NT2/D1 (cell line): ENCODE measurements at regions not wholly inside any gene's neighbourhood (a gene's known extent, or its start where the extent isn't known, plus 50 kb on each side); places are given as distances from the start of the nearest gene placed in this dataset.

Experiments used
- DNase-seq: peaks from one replicate; pipeline ENCODE4 v3.0.0-alpha.2; 2011; ENCODE audit warnings: low read depth, low spot score
- H3K27me3 ChIP-seq: 2 replicates; pipeline ENCODE4 v1.6.0; 2011; ENCODE audit warnings: mild to moderate bottlenecking; ENCODE audit not compliant: insufficient read length, insufficient read depth
- H3K36me3 ChIP-seq: 2 replicates; pipeline ENCODE4 v1.6.1; 2011; ENCODE audit warnings: mild to moderate bottlenecking, low read length, mixed read lengths; ENCODE audit not compliant: insufficient read depth, insufficient read length
- H3K4me1 ChIP-seq: 2 replicates; pipeline ENCODE4 v1.5.1; 2011; ENCODE audit not compliant: insufficient read depth, insufficient read length
- H3K4me3 ChIP-seq: 2 replicates; pipeline ENCODE4 v1.5.1; 2011; ENCODE audit warnings: low read depth; ENCODE audit not compliant: insufficient read length
- H3K9ac ChIP-seq: 2 replicates; pipeline ENCODE4 v1.6.0; 2011; ENCODE audit warnings: low read depth; ENCODE audit not compliant: insufficient read length
- H3K9me3 ChIP-seq: 2 replicates; pipeline ENCODE4 v1.5.1; 2011; ENCODE audit warnings: mild to moderate bottlenecking, low read length; ENCODE audit not compliant: insufficient read depth
- SUZ12 ChIP-seq: IDR thresholded peaks from 2 replicates; pipeline ENCODE4 v1.6.1; 2011; ENCODE audit not compliant: insufficient read length, insufficient read depth; ENCODE audit errors: extremely low read depth
- YY1 ChIP-seq: IDR thresholded peaks from 2 replicates; pipeline ENCODE4 v1.6.1; 2011; ENCODE audit not compliant: insufficient read length, insufficient read depth
- ZNF274 ChIP-seq: IDR thresholded peaks from 2 replicates; pipeline ENCODE4 v1.6.1; 2011; ENCODE audit warnings: mild to moderate bottlenecking, low read depth, low read length

- no peak for TF ChIP-seq YY1
- no peak for TF ChIP-seq SUZ12
- TF ChIP-seq ZNF274 = no peak
- DNase-seq = no peak
- no peak overlapping the region for H3K9ac ChIP-seq
- no peaks in the 10 kb centered on the region for H3K27me3 ChIP-seq
- no peak overlapping the region for H3K4me3 ChIP-seq
- H3K4me1 ChIP-seq = no peaks in the 10 kb centered on the region
- no peaks in the 10 kb centered on the region for H3K9me3 ChIP-seq
- no peaks in the 10 kb centered on the region for H3K36me3 ChIP-seq
Measured at GRCh38 chr1:17994046-17994445, 113.6 kb upstream of the IGSF21 start.

GRCh38 chr1:17995480-17995879 lies 112.1 kb upstream of the IGSF21 start:
- TF ChIP-seq SUZ12 = no peak
- TF ChIP-seq YY1 = no peak
- no peak for TF ChIP-seq ZNF274
- no peak overlapping the region for H3K9ac ChIP-seq
- H3K36me3 ChIP-seq = no peaks in the 10 kb centered on the region
- no peaks in the 10 kb centered on the region for H3K9me3 ChIP-seq
- no peak overlapping the region for H3K4me3 ChIP-seq
- no peaks in the 10 kb centered on the region for H3K27me3 ChIP-seq
- no peak for DNase-seq
- no peaks in the 10 kb centered on the region for H3K4me1 ChIP-seq

- no peaks in the 10 kb centered on the region for H3K9me3 ChIP-seq
- H3K36me3 ChIP-seq = no peaks in the 10 kb centered on the region
- no peak overlapping the region for H3K4me3 ChIP-seq
- H3K27me3 ChIP-seq = no peaks in the 10 kb centered on the region
- H3K9ac ChIP-seq = no peak overlapping the region
- peaks cover 2% of the 10 kb centered on the region for H3K4me1 ChIP-seq
- no peak for DNase-seq
- no peak for TF ChIP-seq ZNF274
- TF ChIP-seq YY1 = no peak
- no peak for TF ChIP-seq SUZ12
Measured at GRCh38 chr1:17998889-17999288, 108.7 kb upstream of the IGSF21 start.

GRCh38 chr1:17999884-18000283 lies 107.7 kb upstream of the IGSF21 start:
- H3K4me3 ChIP-seq = no peak overlapping the region
- TF ChIP-seq ZNF274 = no peak
- no peak for TF ChIP-seq SUZ12
- no peak for TF ChIP-seq YY1
- H3K36me3 ChIP-seq = no peaks in the 10 kb centered on the region
- DNase-seq = no peak
- no peak overlapping the region for H3K9ac ChIP-seq
- peaks cover 2% of the 10 kb centered on the region for H3K4me1 ChIP-seq
- H3K27me3 ChIP-seq = no peaks in the 10 kb centered on the region
- no peaks in the 10 kb centered on the region for H3K9me3 ChIP-seq

GRCh38 chr1:18001725-18002124 lies 105.9 kb upstream of the IGSF21 start:
- Histone ChIP-seq H3K9ac (no peak overlapping the region), H3K36me3 (no peaks in the 10 kb centered on the region), H3K9me3 (no peaks in the 10 kb centered on the region), H3K4me1 (peaks cover 2% of the 10 kb centered on the region), H3K4me3 (no peak overlapping the region), H3K27me3 (no peaks in the 10 kb centered on the region)
- TF ChIP-seq YY1 = no peak
- TF ChIP-seq SUZ12 = no peak
- TF ChIP-seq ZNF274 = no peak
- no peak for DNase-seq

- DNase-seq = no peak
- no peak for TF ChIP-seq ZNF274
- no peak for TF ChIP-seq YY1
- TF ChIP-seq SUZ12 = no peak
- no peaks in the 10 kb centered on the region for H3K27me3 ChIP-seq
Measured at GRCh38 chr1:18004278-18004677, 103.3 kb upstream of the IGSF21 start.

GRCh38 chr1:18005238-18005637 lies 102.4 kb upstream of the IGSF21 start:
- Histone ChIP-seq H3K9ac (no peak overlapping the region), H3K9me3 (no peaks in the 10 kb centered on the region), H3K27me3 (no peaks in the 10 kb centered on the region), H3K4me3 (no peak overlapping the region), H3K4me1 (peaks cover 2% of the 10 kb centered on the region), H3K36me3 (no peaks in the 10 kb centered on the region)
- no peak for DNase-seq
- no peak for TF ChIP-seq YY1
- TF ChIP-seq SUZ12 = no peak

More at GRCh38 chr1:18004278-18004677, 103.3 kb upstream of the IGSF21 start:
- Histone ChIP-seq H3K36me3 (no peaks in the 10 kb centered on the region), H3K4me3 (no peak overlapping the region), H3K9me3 (no peaks in the 10 kb centered on the region), H3K4me1 (peaks cover 2% of the 10 kb centered on the region), H3K9ac (no peak overlapping the region)
